ENCODE measurements at regions not wholly inside any gene's neighbourhood (a gene's known extent, or its start where the extent isn't known, plus 50 kb on each side); places are given as distances from the start of the nearest gene placed in this dataset.

GRCh38 chr13:96934889-96935489, 59.3 kb downstream of the OXGR1 start:
- TF ChIP-seq CTCF (conservative IDR thresholded peaks at IDR 0.05; ENCODE audit: low read depth, low read length): no peak
- no peak for TF ChIP-seq EZH2 (IDR thresholded peaks at IDR 0.05; ENCODE audit: low read length, unreplicated experiment)

All from PC-3 (cell line).